ENCODE measurements at regions not wholly inside any gene's neighbourhood (a gene's known extent, or its start where the extent isn't known, plus 50 kb on each side); places are given as distances from the start of the nearest gene placed in this dataset.

DNA sequence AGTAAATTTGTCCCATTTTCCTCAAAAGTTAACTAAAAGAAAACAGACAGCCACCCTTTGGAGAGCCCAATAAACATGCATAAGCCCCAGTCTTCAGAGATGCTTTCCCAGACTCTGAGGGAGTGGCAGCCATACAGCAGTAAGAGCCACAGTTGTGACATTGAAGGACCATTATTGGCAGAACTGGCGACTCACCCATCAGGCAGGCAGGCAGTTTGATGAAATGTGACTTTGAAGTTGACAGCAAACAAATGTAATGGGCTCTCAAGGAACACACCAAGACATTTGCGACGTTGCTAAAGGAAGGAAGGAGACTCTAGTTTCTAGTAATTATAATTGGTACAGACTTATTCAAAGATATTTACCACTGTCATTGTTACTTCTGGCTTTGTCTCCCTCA lies 287.5 kb upstream of the PHYHIPL start:
- BruUV-seq (replicated peaks): no TSS peak
- no peak overlapping the region for H3K4me2 ChIP-seq (ENCODE audit: insufficient read depth, low read length)
- H3K9me1 ChIP-seq (replicated peaks; ENCODE audit: control insufficient read depth, extremely low read depth, insufficient read depth, low read length): no peaks in the 10 kb centered on the region
- no peaks in the 10 kb centered on the region for H4K20me1 ChIP-seq (replicated peaks; ENCODE audit: control insufficient read depth, extremely low read depth, insufficient read depth, low read length)
- FAIRE-seq (no peak), DNase-seq (ENCODE audit: low read depth, low spot score) (no peak)
- dilution Hi-C loops (cut with MboI; ENCODE audit: extremely low pct_ligation_motif_present, low sequenced_read_pairs) (no loop called here), intact Hi-C loops (cut with micrococcal nuclease) (no loop called here)
- H3K27ac ChIP-seq (ENCODE audit: insufficient read depth, low read depth, low read length): no peak overlapping the region
- TF ChIP-seq FOS (IDR thresholded peaks at IDR 0.05; ENCODE audit: borderline replicate concordance, insufficient read depth, low read length) (no peak), EZH2 (IDR thresholded peaks at IDR 0.05; ENCODE audit: borderline replicate concordance, low read depth, low read length, severe bottlenecking) (no peak), POLR2AphosphoS5 (IDR thresholded peaks at IDR 0.05; ENCODE audit: insufficient read depth, low read depth, low read length) (no peak), MYC (IDR thresholded peaks at IDR 0.05; ENCODE audit: low read depth, low read length) (no peak), POLR2A (IDR thresholded peaks at IDR 0.05; ENCODE audit: low read depth, low read length) (no peak)
- TF ChIP-seq, protein P1, sequence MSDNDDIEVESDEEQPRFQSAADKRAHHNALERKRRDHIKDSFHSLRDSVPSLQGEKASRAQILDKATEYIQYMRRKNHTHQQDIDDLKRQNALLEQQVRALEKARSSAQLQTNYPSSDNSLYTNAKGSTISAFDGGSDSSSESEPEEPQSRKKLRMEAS (IDR thresholded peaks at IDR 0.05; ENCODE audit: insufficient read depth, insufficient read length): no peak
- TF ChIP-seq, protein P2, sequence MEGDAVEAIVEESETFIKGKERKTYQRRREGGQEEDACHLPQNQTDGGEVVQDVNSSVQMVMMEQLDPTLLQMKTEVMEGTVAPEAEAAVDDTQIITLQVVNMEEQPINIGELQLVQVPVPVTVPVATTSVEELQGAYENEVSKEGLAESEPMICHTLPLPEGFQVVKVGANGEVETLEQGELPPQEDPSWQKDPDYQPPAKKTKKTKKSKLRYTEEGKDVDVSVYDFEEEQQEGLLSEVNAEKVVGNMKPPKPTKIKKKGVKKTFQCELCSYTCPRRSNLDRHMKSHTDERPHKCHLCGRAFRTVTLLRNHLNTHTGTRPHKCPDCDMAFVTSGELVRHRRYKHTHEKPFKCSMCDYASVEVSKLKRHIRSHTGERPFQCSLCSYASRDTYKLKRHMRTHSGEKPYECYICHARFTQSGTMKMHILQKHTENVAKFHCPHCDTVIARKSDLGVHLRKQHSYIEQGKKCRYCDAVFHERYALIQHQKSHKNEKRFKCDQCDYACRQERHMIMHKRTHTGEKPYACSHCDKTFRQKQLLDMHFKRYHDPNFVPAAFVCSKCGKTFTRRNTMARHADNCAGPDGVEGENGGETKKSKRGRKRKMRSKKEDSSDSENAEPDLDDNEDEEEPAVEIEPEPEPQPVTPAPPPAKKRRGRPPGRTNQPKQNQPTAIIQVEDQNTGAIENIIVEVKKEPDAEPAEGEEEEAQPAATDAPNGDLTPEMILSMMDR (IDR thresholded peaks at IDR 0.05; ENCODE audit: extremely low read depth in 1 of 2, insufficient read depth in 1 of 2, low read depth in 1 of 2, low read length in 2 of 2): no peak
- H3K4me1 ChIP-seq (ENCODE audit: control insufficient read depth, extremely low read depth, insufficient read depth, low read length): no peaks in the 10 kb centered on the region
- no peaks in the 10 kb centered on the region for H3K9me3 ChIP-seq (replicated peaks; ENCODE audit: control insufficient read depth, insufficient read depth, low read length)
- H3K79me2 ChIP-seq (ENCODE audit: control insufficient read depth, insufficient read depth, low read length): no peaks in the 10 kb centered on the region
- ChIA-PET CTCF (no interaction called here), POLR2A (no interaction called here)
- no peaks in the 10 kb centered on the region for H3K36me3 ChIP-seq (ENCODE audit: control insufficient read depth in 2 of 2, extremely low read depth in 1 of 2, insufficient read depth in 2 of 2, low read length in 2 of 2)
- no peak overlapping the region for H2AFZ ChIP-seq (ENCODE audit: low read depth, low read length)
- H3K4me3 ChIP-seq (replicated peaks in 1 of 3; ENCODE audit: insufficient read depth in 1 of 3, low read depth in 1 of 3, low read length in 3 of 3): no peak overlapping the region
- no peak overlapping the region for H3K9ac ChIP-seq (replicated peaks; ENCODE audit: extremely low read depth, insufficient read depth, low read length)
- no peaks in the 10 kb centered on the region for H3K27me3 ChIP-seq (ENCODE audit: control insufficient read depth in 2 of 2, insufficient read depth in 2 of 2, low read length in 2 of 2)

All from endothelial cell of umbilical vein (primary cell).